ENCODE measurements at regions not wholly inside any gene's neighbourhood (a gene's known extent, or its start where the extent isn't known, plus 50 kb on each side); places are given as distances from the start of the nearest gene placed in this dataset.

DNA sequence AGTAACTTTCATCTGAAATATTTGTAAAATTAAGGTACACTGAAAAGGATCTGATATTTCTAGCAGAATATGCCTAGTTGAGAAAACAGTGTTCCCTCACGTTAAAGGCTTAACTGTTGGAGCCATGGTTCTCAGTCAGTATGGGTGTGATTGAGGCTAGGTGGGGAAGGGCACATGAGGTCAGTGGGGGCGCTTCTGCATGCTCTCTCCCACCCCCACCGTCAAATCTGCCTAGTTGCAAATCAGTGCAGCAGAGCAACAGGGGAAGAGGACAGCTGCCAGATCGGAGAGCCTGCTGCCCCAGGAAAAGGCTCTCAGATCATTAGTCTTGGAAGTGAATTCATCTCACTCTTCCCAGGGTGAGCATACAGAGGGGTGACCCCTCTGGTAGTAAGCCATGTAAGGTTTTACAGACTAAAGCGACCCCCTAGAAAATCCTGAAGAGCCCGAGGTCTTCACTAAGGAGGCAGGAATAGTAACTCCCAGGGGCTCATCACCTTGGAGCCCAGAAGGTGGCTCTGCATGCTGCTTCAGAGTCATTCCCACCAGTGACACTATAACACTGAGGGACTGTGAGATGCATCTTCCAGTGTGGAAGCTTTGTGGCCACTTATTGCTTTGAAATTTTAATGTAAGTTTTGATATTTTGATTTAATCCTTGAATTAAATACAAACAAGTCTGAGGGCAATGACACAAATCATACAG is 83.1 kb upstream of the BARHL2 start:
- Histone ChIP-seq H3K36me3 (no peaks in the 10 kb centered on the region), H3K9me3 (peaks cover 0 to 3% (median 0%) of the 10 kb centered on the region in 4 donors), H3K27ac (no peak overlapping the region), H3K27me3 (no peaks in the 10 kb centered on the region), H3K4me3 (no peak overlapping the region), H3K4me1 (no peaks in the 10 kb centered on the region)
- WGBS, 2 donors = 25 to 37% methylated on average over 6 of the region's 6 CpGs
- FAIRE-seq (no peak), ATAC-seq (no peak), DNase-seq (no peak)
- intact Hi-C loops (cut with DNase I) = no loop called here
- TF ChIP-seq, protein P1, sequence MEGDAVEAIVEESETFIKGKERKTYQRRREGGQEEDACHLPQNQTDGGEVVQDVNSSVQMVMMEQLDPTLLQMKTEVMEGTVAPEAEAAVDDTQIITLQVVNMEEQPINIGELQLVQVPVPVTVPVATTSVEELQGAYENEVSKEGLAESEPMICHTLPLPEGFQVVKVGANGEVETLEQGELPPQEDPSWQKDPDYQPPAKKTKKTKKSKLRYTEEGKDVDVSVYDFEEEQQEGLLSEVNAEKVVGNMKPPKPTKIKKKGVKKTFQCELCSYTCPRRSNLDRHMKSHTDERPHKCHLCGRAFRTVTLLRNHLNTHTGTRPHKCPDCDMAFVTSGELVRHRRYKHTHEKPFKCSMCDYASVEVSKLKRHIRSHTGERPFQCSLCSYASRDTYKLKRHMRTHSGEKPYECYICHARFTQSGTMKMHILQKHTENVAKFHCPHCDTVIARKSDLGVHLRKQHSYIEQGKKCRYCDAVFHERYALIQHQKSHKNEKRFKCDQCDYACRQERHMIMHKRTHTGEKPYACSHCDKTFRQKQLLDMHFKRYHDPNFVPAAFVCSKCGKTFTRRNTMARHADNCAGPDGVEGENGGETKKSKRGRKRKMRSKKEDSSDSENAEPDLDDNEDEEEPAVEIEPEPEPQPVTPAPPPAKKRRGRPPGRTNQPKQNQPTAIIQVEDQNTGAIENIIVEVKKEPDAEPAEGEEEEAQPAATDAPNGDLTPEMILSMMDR (IDR thresholded peaks at IDR 0.05) = no peak

DNA sequence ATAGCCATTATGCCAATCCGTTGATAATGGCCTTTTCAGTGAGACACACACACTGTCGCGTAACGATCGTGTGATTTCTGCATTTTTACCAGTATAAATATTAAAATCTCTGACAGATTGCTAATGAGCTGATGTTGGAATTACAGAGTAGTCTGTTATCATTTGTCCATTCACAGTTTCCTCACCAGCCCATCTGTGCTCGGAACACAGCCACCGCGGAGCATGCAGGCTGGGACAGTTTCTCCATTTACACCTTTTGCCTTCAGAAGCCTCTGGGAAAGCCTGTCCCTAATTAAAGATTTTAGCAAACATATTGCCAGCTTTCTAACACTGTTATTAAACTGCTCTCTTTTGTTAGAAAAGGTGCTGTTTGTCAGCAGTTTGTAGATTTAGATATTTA is 82.2 kb upstream of the BARHL2 start:
- Histone ChIP-seq H3K9me3 (no peaks in the 10 kb centered on the region), H3K27ac (no peak overlapping the region), H3K27me3 (no peaks in the 10 kb centered on the region), H3K36me3 (no peaks in the 10 kb centered on the region), H3K4me1 (no peaks in the 10 kb centered on the region), H3K4me3 (no peak overlapping the region)
- DNase-seq (no peak), ATAC-seq (no peak), FAIRE-seq (no peak)
- 83 to 89% methylated on average over 8 of the region's 8 CpGs for WGBS, 2 donors
- TF ChIP-seq, protein P1 (IDR thresholded peaks at IDR 0.05) = no peak
- intact Hi-C loops (cut with DNase I) = no loop called here

DNA sequence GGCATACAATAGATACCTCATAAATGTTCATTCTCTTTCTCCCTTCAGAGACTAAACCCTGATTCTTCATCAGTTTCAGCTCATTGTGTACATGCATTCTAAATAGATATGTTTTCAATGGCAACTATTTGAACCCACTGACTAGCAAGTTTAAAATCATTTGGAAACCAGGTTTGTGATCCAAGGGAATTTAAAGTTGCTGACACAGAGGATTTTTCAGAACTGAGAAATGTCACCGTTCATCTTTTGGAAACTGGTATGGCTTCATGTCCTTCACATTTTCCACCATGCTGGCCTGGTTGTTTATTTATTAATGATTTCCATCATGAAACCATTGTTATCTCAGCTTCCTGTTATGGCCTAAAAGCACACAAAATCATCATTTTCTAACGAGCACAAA is 81.8 kb upstream of the BARHL2 start:
- intact Hi-C loops (cut with DNase I) = no loop called here
- Histone ChIP-seq H3K4me1 (no peaks in the 10 kb centered on the region), H3K27me3 (no peaks in the 10 kb centered on the region), H3K36me3 (no peaks in the 10 kb centered on the region), H3K9me3 (no peaks in the 10 kb centered on the region), H3K27ac (no peak overlapping the region), H3K4me3 (no peak overlapping the region)
- TF ChIP-seq, protein P1 (IDR thresholded peaks at IDR 0.05) = no peak
- DNase-seq = no peak
- 36 to 59% methylated on average over 2 of the region's 2 CpGs for WGBS, 2 donors
- no peak for FAIRE-seq
- no peak for ATAC-seq

DNA sequence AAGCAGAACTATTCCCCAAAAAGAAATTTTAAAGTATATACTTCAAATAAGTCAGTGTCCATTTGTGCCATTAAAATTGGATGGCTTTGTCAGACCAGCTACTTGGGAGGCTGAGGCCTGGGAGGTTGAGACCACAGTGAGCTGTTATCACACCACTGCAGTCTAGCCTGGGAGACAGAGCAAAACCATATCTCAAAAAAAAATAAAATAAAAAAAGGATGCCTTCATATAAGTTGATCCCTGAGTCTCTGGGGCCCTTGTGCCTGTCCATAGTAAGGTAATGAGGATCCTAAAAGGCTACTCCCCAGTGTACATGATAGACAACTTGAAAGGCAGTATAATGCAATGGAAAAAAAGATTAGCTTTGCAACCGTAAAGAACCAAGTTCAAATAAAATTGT is 81.2 kb upstream of the BARHL2 start:
- H3K4me3 ChIP-seq = no peak overlapping the region
- H3K36me3 ChIP-seq = no peaks in the 10 kb centered on the region
- WGBS, 2 donors = 45 to 75% methylated on average over 1 of the region's 1 CpG
- H3K9me3 ChIP-seq = no peaks in the 10 kb centered on the region
- intact Hi-C loops (cut with DNase I) = no loop called here
- no peaks in the 10 kb centered on the region for H3K4me1 ChIP-seq
- FAIRE-seq (no peak), ATAC-seq (no peak), DNase-seq (no peak)
- TF ChIP-seq, protein P1 (IDR thresholded peaks at IDR 0.05) = no peak
- H3K27me3 ChIP-seq = no peaks in the 10 kb centered on the region
- H3K27ac ChIP-seq = no peak overlapping the region

DNA sequence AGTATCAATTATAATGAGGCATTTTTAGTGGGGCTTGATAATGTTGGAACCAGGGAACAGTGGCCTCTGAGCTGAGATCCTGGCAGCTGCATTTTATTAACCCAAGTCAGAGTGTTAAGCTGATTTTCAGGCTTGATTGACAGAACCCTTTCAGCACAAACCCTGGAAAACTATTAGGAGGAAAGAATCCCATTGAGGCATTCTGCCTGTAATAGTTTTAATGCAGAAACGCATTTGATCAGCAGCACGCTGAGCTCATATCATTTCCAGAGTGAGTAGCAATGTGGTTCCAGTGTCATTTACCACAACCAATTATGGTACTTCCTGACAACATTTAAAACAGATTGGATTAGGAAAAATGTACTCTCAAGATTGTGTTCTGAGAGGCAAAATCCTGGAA is 78.3 kb upstream of the BARHL2 start:
- Histone ChIP-seq H3K27ac (no peak overlapping the region), H3K4me1 (no peaks in the 10 kb centered on the region), H3K27me3 (no peaks in the 10 kb centered on the region), H3K4me3 (no peak overlapping the region), H3K9me3 (no peaks in the 10 kb centered on the region), H3K36me3 (no peaks in the 10 kb centered on the region)
- FAIRE-seq (no peak), DNase-seq (no peak), ATAC-seq (no peak)
- intact Hi-C loops (cut with DNase I) = no loop called here
- TF ChIP-seq, protein P1 (IDR thresholded peaks at IDR 0.05) = no peak
- WGBS, 2 donors = 84 to 85% methylated on average over 2 of the region's 2 CpGs
